Epithelial cell of proximal tubule (primary cell): ENCODE measurements at regions not wholly inside any gene's neighbourhood (a gene's known extent, or its start where the extent isn't known, plus 50 kb on each side); places are given as distances from the start of the nearest gene placed in this dataset.

Source experiments
- DNase-seq: peaks from one replicate; pipeline ENCODE4 v3.0.0-alpha.2; 2011; ENCODE audit warnings: low read depth
- H3K4me3 ChIP-seq: 2 replicates; pipeline ENCODE4 v1.5.1; 2011; ENCODE audit warnings: low read depth, mild to moderate bottlenecking, low read length
- CTCF ChIP-seq: conservative IDR thresholded peaks from 2 replicates; pipeline ENCODE4 v1.5.1; 2012; ENCODE audit warnings: low read depth, mild to moderate bottlenecking, low read length

- no peak overlapping the region for H3K4me3 ChIP-seq
- DNase-seq: no peak
- no peak for TF ChIP-seq CTCF
These were observed 195.4 kb downstream of the TFAP2A start for GRCh38 chr6:10219510-10219909.

- no peak for DNase-seq
- no peak overlapping the region for H3K4me3 ChIP-seq
- TF ChIP-seq CTCF: no peak
These were observed 197.8 kb downstream of the TFAP2A start for GRCh38 chr6:10217111-10217510.

- H3K4me3 ChIP-seq: no peak overlapping the region
- no peak for DNase-seq
- no peak for TF ChIP-seq CTCF
These were observed 199.4 kb downstream of the TFAP2A start for GRCh38 chr6:10215326-10216110.

GRCh38 chr6:10210052-10210451 lies 204.8 kb downstream of the TFAP2A start:
- no peak for TF ChIP-seq CTCF
- DNase-seq: peak; percentile 23
- no peak overlapping the region for H3K4me3 ChIP-seq

- TF ChIP-seq CTCF: no peak
- no peak for DNase-seq
These were observed 209.0 kb downstream of the TFAP2A start for GRCh38 chr6:10205892-10206291.

GRCh38 chr6:10205120-10205519 lies 209.8 kb downstream of the TFAP2A start:
- TF ChIP-seq CTCF: no peak
- DNase-seq: no peak
- no peak overlapping the region for H3K4me3 ChIP-seq

More at GRCh38 chr6:10205892-10206291, 209.0 kb downstream of the TFAP2A start:
- no peak overlapping the region for H3K4me3 ChIP-seq

- no peak overlapping the region for H3K4me3 ChIP-seq
- no peak for TF ChIP-seq CTCF
- DNase-seq: no peak
These were observed 211.2 kb downstream of the TFAP2A start for GRCh38 chr6:10203651-10204050.
